Kidney epithelial cell (primary cell): ENCODE measurements at regions not wholly inside any gene's neighbourhood (a gene's known extent, or its start where the extent isn't known, plus 50 kb on each side); places are given as distances from the start of the nearest gene placed in this dataset.
"Not testable (repeated sequence)": the region's sequence is repeated elsewhere in the genome, so short reads cannot be mapped to it uniquely, and the experiment has no call there.

Source experiments
- DNase-seq: peaks from one replicate; pipeline ENCODE4 v3.0.0-alpha.2; 2010; ENCODE audit warnings: low read depth
- H3K27me3 ChIP-seq: 2 replicates; pipeline ENCODE4 v1.6.0; 2011; ENCODE audit warnings: low read length; ENCODE audit not compliant: control insufficient read depth, insufficient read depth
- H3K36me3 ChIP-seq: 2 replicates; pipeline ENCODE4 v1.5.1; 2011; ENCODE audit warnings: low read length; ENCODE audit not compliant: control insufficient read depth, insufficient read depth
- H3K4me3 ChIP-seq: 2 replicates; pipeline ENCODE4 v1.5.1; 2011; ENCODE audit warnings: low read depth, mild to moderate bottlenecking, control low read depth, low read length
- CTCF ChIP-seq: IDR thresholded peaks from 2 replicates; pipeline ENCODE4 v1.5.1; 2011; ENCODE audit warnings: mild to moderate bottlenecking, moderate library complexity, low read length, control low read depth, inconsistent platforms; ENCODE audit not compliant: insufficient read depth, poor library complexity, severe bottlenecking

GRCh38 chr5:98231089-98231488, 542.4 kb upstream of the RGMB start:
- no peak for DNase-seq

GRCh38 chr5:98237794-98238193, 535.7 kb upstream of the RGMB start:
- not testable (repeated sequence) for H3K27me3 ChIP-seq, H3K36me3 ChIP-seq, DNase-seq, H3K4me3 ChIP-seq

More at GRCh38 chr5:98231089-98231488, 542.4 kb upstream of the RGMB start:
- Histone ChIP-seq H3K4me3 (no peak overlapping the region), H3K36me3 (no peaks in the 10 kb centered on the region), H3K27me3 (no peaks in the 10 kb centered on the region)
- no peak for TF ChIP-seq CTCF

- Histone ChIP-seq H3K27me3 (no peaks in the 10 kb centered on the region), H3K4me3 (no peak overlapping the region)
- TF ChIP-seq CTCF: no peak
These were observed 529.5 kb upstream of the RGMB start for GRCh38 chr5:98243972-98244371.

GRCh38 chr5:98248949-98249348, 524.5 kb upstream of the RGMB start:
- TF ChIP-seq CTCF: no peak
- peak; percentile 10 for DNase-seq
- no peak overlapping the region for H3K4me3 ChIP-seq
- H3K27me3 ChIP-seq: no peaks in the 10 kb centered on the region
- no peaks in the 10 kb centered on the region for H3K36me3 ChIP-seq

More at GRCh38 chr5:98243972-98244371, 529.5 kb upstream of the RGMB start:
- DNase-seq: no peak
- no peaks in the 10 kb centered on the region for H3K36me3 ChIP-seq

- H3K27me3 ChIP-seq: no peaks in the 10 kb centered on the region
- no peaks in the 10 kb centered on the region for H3K36me3 ChIP-seq
- TF ChIP-seq CTCF: no peak
- no peak overlapping the region for H3K4me3 ChIP-seq
- no peak for DNase-seq
These were observed 514.5 kb upstream of the RGMB start for GRCh38 chr5:98258939-98259338.

- no peak for TF ChIP-seq CTCF
- H3K4me3 ChIP-seq: no peak overlapping the region
- DNase-seq: no peak
- H3K36me3 ChIP-seq: no peaks in the 10 kb centered on the region
- H3K27me3 ChIP-seq: no peaks in the 10 kb centered on the region
These were observed 513.9 kb upstream of the RGMB start for GRCh38 chr5:98259595-98259994.
